K562 (cell line): ENCODE measurements at regions not wholly inside any gene's neighbourhood (a gene's known extent, or its start where the extent isn't known, plus 50 kb on each side); places are given as distances from the start of the nearest gene placed in this dataset.

Source experiments
- ATAC-seq: fragments of 200-7000 bp; cut with Tn5 transposase; 3 replicates; pipeline ENCODE4 v1.9.1; 2020; ENCODE audit warnings: moderate library complexity
- BruUV-seq: library from RNA; stranded (reverse); fragments of 400-500 nt; replicated peaks from 2 replicates; lab custom pipeline; 2021; lab: Mats Ljungman, UMichigan
- CTCF ChIA-PET: fragments of 300-600 bp; formaldehyde crosslinking; extraction: SDS; loops from one replicate; lab custom pipeline; 2021; ENCODE audit warnings: low intra/inter-chr PET ratio; lab: Yijun Ruan, JAX
- POLR2A ChIA-PET: fragments of 300-600, 350-650 bp; sonication (Branson Sonifier 250); formaldehyde crosslinking; extraction: SDS; loops from one replicate; lab custom pipeline; 2021; ENCODE audit warnings: antibody characterized with exemption, inconsistent platforms; lab: Yijun Ruan, JAX
- DNase-seq, 4 experiments: peaks; one replicate each; pipeline versions ENCODE4 v3.0.0 to v3.0.0-alpha.2; 2011 to 2018; ENCODE audit warnings: low spot score in 3 of 4, mixed read lengths in 3 of 4; ENCODE audit errors: extremely low read depth in 1 of 4
- FAIRE-seq: peaks from 2 replicates; lab custom pipeline; 2011; peaks lifted over from hg19 to GRCh38; lab: Jason Lieb, UNC
- H2AFZ ChIP-seq: 2 replicates; pipeline ENCODE4 v1.6.0; 2011; ENCODE audit warnings: low read depth, low read length, control low read depth, inconsistent platforms
- H3K27ac ChIP-seq: fragments of 200-600 bp; 3 replicates; pipeline ENCODE4 v1.8.0; 2011; ENCODE audit warnings: low read depth, mild to moderate bottlenecking, control low read depth, inconsistent platforms, low read length, moderate library complexity, mixed read lengths; ENCODE audit errors: extremely low read depth
- H3K27me3 ChIP-seq, 2 experiments: fragments of 300-600 bp in 1 of 2; 2 replicates in 1 of 2; 3 replicates in 1 of 2; pipeline versions ENCODE4 v1.6.0 to v1.8.0; 2011; ENCODE audit warnings: inconsistent platforms in 2 of 2, low read length in 2 of 2, mild to moderate bottlenecking in 1 of 2, mixed read lengths in 1 of 2, moderate library complexity in 1 of 2; ENCODE audit not compliant: control insufficient read depth in 2 of 2, insufficient read depth in 2 of 2
- H3K36me3 ChIP-seq: fragments of 300-600 bp; 3 replicates; pipeline ENCODE4 v1.8.0; 2011; ENCODE audit warnings: mild to moderate bottlenecking, low read length, inconsistent platforms; ENCODE audit not compliant: control insufficient read depth, insufficient read depth
- H3K4me1 ChIP-seq, 2 experiments: fragments of 200-600 bp in 1 of 2; replicated peaks in 1 of 2; 2 replicates in 1 of 2; 3 replicates in 1 of 2; pipeline versions ENCODE4 v1.5.1 to v1.8.0; 2011; ENCODE audit warnings: inconsistent platforms in 2 of 2, low read length in 2 of 2, mild to moderate bottlenecking in 1 of 2, mixed read lengths in 1 of 2, moderate library complexity in 1 of 2; ENCODE audit not compliant: control insufficient read depth in 2 of 2, insufficient read depth in 2 of 2
- H3K4me2 ChIP-seq: 2 replicates; pipeline ENCODE4 v1.6.1; 2011; ENCODE audit warnings: low read length, control low read depth, inconsistent platforms, mixed read lengths; ENCODE audit not compliant: insufficient read depth
- H3K4me3 ChIP-seq: fragments of 200-600 bp; sonication (generic), shearing (Covaris generic); 2 replicates; pipeline ENCODE4 v1.5.1; 2016; ENCODE audit warnings: control low read depth, inconsistent platforms
- H3K79me2 ChIP-seq: fragments of 200-600 bp; 3 replicates; pipeline ENCODE4 v1.8.0; 2011; ENCODE audit warnings: low read length, inconsistent platforms; ENCODE audit not compliant: control insufficient read depth, insufficient read depth
- H3K9ac ChIP-seq, 2 experiments: 2 replicates each; pipeline versions ENCODE4 v1.6.0 to v1.6.1; 2011; ENCODE audit warnings: low read depth in 2 of 2, low read length in 2 of 2, control low read depth in 1 of 2, inconsistent platforms in 1 of 2, mild to moderate bottlenecking in 1 of 2, mixed read lengths in 1 of 2; ENCODE audit not compliant: insufficient read depth in 1 of 2
- H3K9me1 ChIP-seq: one replicate; pipeline ENCODE4 v1.6.0; 2011; ENCODE audit warnings: inconsistent platforms, mild to moderate bottlenecking, low read length, moderate library complexity; ENCODE audit not compliant: control insufficient read depth, insufficient read depth
- H3K9me3 ChIP-seq: replicated peaks from 2 replicates; pipeline ENCODE4 v1.5.1; 2011; ENCODE audit warnings: low read depth, low read length, inconsistent platforms; ENCODE audit not compliant: control insufficient read depth, insufficient read depth
- H4K20me1 ChIP-seq: replicated peaks from 2 replicates; pipeline ENCODE4 v1.6.1; 2011; ENCODE audit warnings: low read length, inconsistent platforms, mixed read lengths; ENCODE audit not compliant: control insufficient read depth, insufficient read depth
- CEBPB ChIP-seq: fragments of 450-650 bp; IDR thresholded peaks from 2 replicates; pipeline ENCODE4 v1.6.1; 2016; ENCODE audit warnings: missing genetic modification characterization, missing compliant biosample characterization
- CEBPG ChIP-seq, 3 experiments: fragments of 200-800 bp in 1 of 3; sonication (Bioruptor generic) in 1 of 3; sonication (generic) in 1 of 3; formaldehyde crosslinking in 1 of 3; IDR thresholded peaks in 2 of 3; conservative IDR thresholded peaks in 1 of 3; 2 replicates each; pipeline versions ENCODE4 v1.6.1 to v1.8.0; 2016 to 2022; ENCODE audit warnings: missing compliant biosample characterization in 2 of 3, missing genetic modification characterization in 2 of 3, mild to moderate bottlenecking in 1 of 3, missing genetic modification reagents in 1 of 3
- PATZ1 ChIP-seq: fragments of 250-450 bp; sonication (Bioruptor Pico); IDR thresholded peaks from 2 replicates; pipeline ENCODE4 v1.5.0; 2020; ENCODE audit warnings: mild to moderate bottlenecking, borderline replicate concordance
- WGBS: fragments of 100-300 bp; shearing (Covaris generic); methylation state at CpG from one replicate; pipeline ENCODE4 v1.1.6; 2016; ENCODE audit warnings: low coverage, mixed read lengths; ENCODE audit not compliant: insufficient coverage; ENCODE audit errors: missing lambda C conversion rate; 5-methylcytosine and 5-hydroxymethylcytosine counted together
- in situ Hi-C: fragments of 300-500 bp; cut with MboI; formaldehyde crosslinking; loops from 4 replicates; pipeline ENCODE4 v1.15.0; 2018; ENCODE audit warnings: inconsistent platforms, mixed read lengths
- intact Hi-C: fragments of 100-400 bp; cut with micrococcal nuclease; formaldehyde crosslinking; loops from 2 replicates; pipeline ENCODE4 v1.14.2; 2022

- in situ Hi-C loops (no loop called here), intact Hi-C loops (loop anchor here (10.0 kb wide), 1 partner anchor 222 kb away; no protein-coding TSS in a partner anchor)
- Histone ChIP-seq H3K9ac (no peak overlapping the region), H3K4me1 (no peaks in the 10 kb centered on the region), H3K79me2 (no peaks in the 10 kb centered on the region), H3K9me1 (no peaks in the 10 kb centered on the region), H3K4me2 (no peak overlapping the region), H3K27ac (no peak overlapping the region), H3K27me3 (no peaks in the 10 kb centered on the region), H4K20me1 (no peaks in the 10 kb centered on the region), H2AFZ (no peak overlapping the region), H3K9me3 (no peaks in the 10 kb centered on the region), H3K4me3 (no peak overlapping the region), H3K36me3 (peaks cover 13% of the 10 kb centered on the region)
- BruUV-seq, result no TSS peak
- ATAC-seq (no peak), DNase-seq (no peak), FAIRE-seq (no peak)
- ChIA-PET CTCF (no interaction called here), POLR2A (no interaction called here)
- WGBS, result 77% methylated on average over 2 of the region's 2 CpGs
- TF ChIP-seq CEBPG (CRISPR knock-in tag; IDR thresholded peaks at IDR 0.05) (no peak), CEBPG (tag; conservative IDR thresholded peaks at IDR 0.05 in 1 of 2, IDR thresholded peaks at IDR 0.05 in 1 of 2) (peak; percentile 19 to 71; a peak in 3 of 4 replicates), CEBPB (tag) (peak; percentile 70), PATZ1 (CRISPR knock-in tag) (no peak)
These were observed 75.1 kb downstream of the BLTP1 start for GRCh38 chr4:122227202-122227601.
